ENCODE measurements at regions not wholly inside any gene's neighbourhood (a gene's known extent, or its start where the extent isn't known, plus 50 kb on each side); places are given as distances from the start of the nearest gene placed in this dataset.

DNA sequence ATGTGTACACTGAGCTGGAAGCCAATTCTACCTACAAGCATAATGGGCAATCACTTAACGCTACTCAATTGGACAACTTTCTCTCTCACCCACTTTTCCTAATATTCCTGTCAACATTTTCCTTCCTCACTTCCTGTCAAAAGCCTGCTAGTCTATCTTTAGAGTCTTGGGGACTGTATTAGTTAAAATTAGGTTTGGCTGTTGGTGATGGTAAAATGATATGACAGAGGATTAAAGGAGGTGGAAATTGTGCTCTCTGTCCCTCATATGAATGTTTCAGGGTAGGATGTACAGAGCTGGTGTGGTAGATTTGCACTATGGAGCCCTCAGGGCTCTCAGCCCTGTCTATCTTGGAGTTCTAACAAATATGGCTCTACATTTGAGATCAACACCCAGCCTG, 129.7 kb downstream of the CEP57L1 start:
- DNase-seq = no peak

DNA sequence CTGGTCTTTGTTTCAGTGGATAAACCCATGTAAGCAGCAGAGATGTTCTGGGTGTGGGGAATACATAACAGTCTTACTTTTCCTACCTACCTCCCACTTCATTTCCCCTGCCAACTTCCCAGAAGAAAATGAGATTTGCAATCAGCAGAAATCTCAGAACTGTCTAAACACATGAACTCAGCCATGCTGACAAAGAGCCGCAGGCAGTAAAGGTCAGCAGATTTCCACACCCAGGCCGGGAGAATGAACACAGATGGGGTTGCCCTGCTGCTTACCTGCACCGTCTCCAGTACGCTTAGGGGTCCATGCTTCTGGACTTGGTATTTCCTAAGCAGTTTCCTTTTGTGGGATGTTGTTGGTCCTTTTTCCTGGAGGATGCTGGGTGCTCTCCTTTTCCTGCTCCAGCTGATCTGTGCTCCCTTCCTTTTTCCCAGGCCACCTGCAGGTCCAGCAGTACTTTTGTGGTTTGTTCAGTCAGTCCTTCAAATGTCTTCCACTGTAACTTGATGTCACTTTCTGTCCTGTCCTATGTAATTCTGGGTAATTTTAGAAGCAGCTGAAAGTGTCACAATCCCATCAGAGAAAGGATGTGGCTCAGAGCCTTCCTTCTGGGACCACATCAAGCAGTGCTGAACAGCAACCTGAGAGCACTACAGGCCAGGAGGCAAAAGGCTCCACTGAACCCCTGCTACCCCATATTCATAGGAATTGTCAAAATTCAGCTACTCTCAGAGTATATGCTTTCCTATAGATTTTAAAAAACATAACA, 129.0 kb downstream of the CEP57L1 start:
- no peak for DNase-seq

DNA sequence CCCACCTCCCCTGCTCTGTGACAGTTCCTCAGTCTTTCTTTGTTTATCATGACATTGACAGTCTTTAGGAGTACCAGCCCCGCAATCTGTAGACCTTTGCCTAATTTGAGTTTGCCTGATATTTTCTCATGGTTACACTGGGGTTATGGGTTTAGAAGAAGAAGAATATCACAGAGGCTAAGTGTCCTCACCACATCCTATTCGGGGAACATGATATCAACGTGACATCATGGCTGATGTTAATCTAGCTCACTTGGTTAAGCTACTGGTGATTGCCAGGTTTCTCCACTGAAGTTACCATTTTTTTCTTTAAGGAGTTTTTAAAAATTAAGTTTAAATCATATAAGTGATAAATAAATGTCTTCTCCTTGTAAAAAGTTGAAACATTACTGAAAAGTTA, 127.5 kb downstream of the CEP57L1 start:
- no peak for DNase-seq

DNA sequence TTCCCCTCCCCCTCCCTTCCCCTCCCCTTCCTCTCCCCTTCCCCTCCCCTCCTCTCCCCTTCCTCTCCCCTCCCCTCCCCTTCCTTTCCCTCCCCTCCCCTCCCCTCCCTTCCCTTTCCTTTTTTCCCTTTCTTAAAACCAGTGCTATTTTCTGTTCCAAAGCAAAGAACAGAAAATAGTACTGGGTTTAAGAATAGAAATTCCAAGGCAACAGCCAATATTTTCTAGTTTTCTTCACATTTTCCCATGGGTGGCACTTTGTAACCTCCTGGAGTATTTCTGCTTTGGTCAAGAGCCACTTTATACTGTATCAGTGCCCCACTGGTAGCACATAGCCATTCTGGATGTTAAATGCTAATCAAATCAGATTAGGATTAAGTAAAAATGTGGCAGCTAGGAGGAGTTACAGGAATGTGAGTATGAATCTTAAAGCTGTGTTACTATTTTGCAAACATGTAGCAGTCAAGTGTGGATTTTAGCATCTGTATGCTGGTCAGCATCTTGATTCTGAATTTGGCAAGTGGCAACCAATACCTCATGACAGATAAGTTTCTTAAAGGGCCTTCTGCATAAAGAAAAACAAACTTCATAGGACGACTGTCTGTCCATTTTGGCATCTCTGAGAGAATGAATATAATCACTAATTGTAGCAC, 126.4 kb downstream of the CEP57L1 start:
- DNase-seq = no peak
